ENCODE measurements at regions not wholly inside any gene's neighbourhood (a gene's known extent, or its start where the extent isn't known, plus 50 kb on each side); places are given as distances from the start of the nearest gene placed in this dataset.

GRCh38 chr12:115697340-115697739 lies 580.2 kb downstream of the MED13L start:
- H3K9me2 ChIP-seq (replicated peaks; ENCODE audit: low read depth, low read length), result no peaks in the 10 kb centered on the region
- H3K4me3 ChIP-seq (ENCODE audit: low read length, poor library complexity, severe bottlenecking), result no peak overlapping the region
- no peaks in the 10 kb centered on the region for H3K79me2 ChIP-seq (ENCODE audit: insufficient read depth, low read length)
- no peak overlapping the region for H3K9ac ChIP-seq (ENCODE audit: low read depth, low read length, poor library complexity, severe bottlenecking)
- no peaks in the 10 kb centered on the region for H3K9me3 ChIP-seq (ENCODE audit: insufficient read depth, low read depth, low read length)
- no peaks in the 10 kb centered on the region for H3K4me1 ChIP-seq (ENCODE audit: insufficient read depth, low read length, poor library complexity, severe bottlenecking)
- no peak overlapping the region for H3K4me2 ChIP-seq (ENCODE audit: low read depth, low read length, poor library complexity, severe bottlenecking)
- TF ChIP-seq EZH2phosphoT487 (IDR thresholded peaks at IDR 0.05; ENCODE audit: borderline replicate concordance) (no peak), CTCF (conservative IDR thresholded peaks at IDR 0.05; ENCODE audit: low read length) (no peak)
- H3F3A ChIP-seq (ENCODE audit: low read depth), result no peaks in the 10 kb centered on the region
- H2AFZ ChIP-seq (ENCODE audit: low read length), result no peak overlapping the region
- H3K27me3 ChIP-seq (ENCODE audit: insufficient read depth, low read length, poor library complexity, severe bottlenecking), result no peaks in the 10 kb centered on the region
- no peaks in the 10 kb centered on the region for H4K20me1 ChIP-seq (ENCODE audit: insufficient read depth, low read length, poor library complexity, severe bottlenecking)
- no peaks in the 10 kb centered on the region for H3K36me3 ChIP-seq (ENCODE audit: insufficient read depth, low read length)

- Histone ChIP-seq H3K9me2 (replicated peaks; ENCODE audit: low read depth, low read length) (no peaks in the 10 kb centered on the region), H3K4me2 (ENCODE audit: low read depth, low read length, poor library complexity, severe bottlenecking) (no peak overlapping the region), H3K4me1 (ENCODE audit: insufficient read depth, low read length, poor library complexity, severe bottlenecking) (no peaks in the 10 kb centered on the region), H3K4me3 (ENCODE audit: low read length, poor library complexity, severe bottlenecking) (no peak overlapping the region), H4K20me1 (ENCODE audit: insufficient read depth, low read length, poor library complexity, severe bottlenecking) (no peaks in the 10 kb centered on the region), H2AFZ (ENCODE audit: low read length) (no peak overlapping the region), H3K27me3 (ENCODE audit: insufficient read depth, low read length, poor library complexity, severe bottlenecking) (no peaks in the 10 kb centered on the region), H3K9ac (ENCODE audit: low read depth, low read length, poor library complexity, severe bottlenecking) (no peak overlapping the region), H3K79me2 (ENCODE audit: insufficient read depth, low read length) (no peaks in the 10 kb centered on the region), H3K9me3 (ENCODE audit: insufficient read depth, low read depth, low read length) (0 out of 2 replicates have a peak, but pooled peaks cover 2% of the 10 kb centered on the region), H3F3A (ENCODE audit: low read depth) (no peaks in the 10 kb centered on the region), H3K36me3 (ENCODE audit: insufficient read depth, low read length) (no peaks in the 10 kb centered on the region)
- no peak for TF ChIP-seq EZH2phosphoT487 (IDR thresholded peaks at IDR 0.05; ENCODE audit: borderline replicate concordance)
These were observed 582.9 kb downstream of the MED13L start for GRCh38 chr12:115694564-115694963.

GRCh38 chr12:115693970-115694369 lies 583.5 kb downstream of the MED13L start:
- no peaks in the 10 kb centered on the region for H3K27me3 ChIP-seq (ENCODE audit: insufficient read depth, low read length, poor library complexity, severe bottlenecking)
- no peaks in the 10 kb centered on the region for H3K79me2 ChIP-seq (ENCODE audit: insufficient read depth, low read length)
- no peak overlapping the region for H3K9ac ChIP-seq (ENCODE audit: low read depth, low read length, poor library complexity, severe bottlenecking)
- no peaks in the 10 kb centered on the region for H3F3A ChIP-seq (ENCODE audit: low read depth)
- H3K36me3 ChIP-seq (ENCODE audit: insufficient read depth, low read length), result no peaks in the 10 kb centered on the region
- H3K4me3 ChIP-seq (ENCODE audit: low read length, poor library complexity, severe bottlenecking), result no peak overlapping the region
- no peaks in the 10 kb centered on the region for H4K20me1 ChIP-seq (ENCODE audit: insufficient read depth, low read length, poor library complexity, severe bottlenecking)
- H3K4me1 ChIP-seq (ENCODE audit: insufficient read depth, low read length, poor library complexity, severe bottlenecking), result no peaks in the 10 kb centered on the region
- no peak overlapping the region for H2AFZ ChIP-seq (ENCODE audit: low read length)
- no peaks in the 10 kb centered on the region for H3K9me2 ChIP-seq (replicated peaks; ENCODE audit: low read depth, low read length)
- TF ChIP-seq EZH2phosphoT487 (IDR thresholded peaks at IDR 0.05; ENCODE audit: borderline replicate concordance), result no peak
- TF ChIP-seq CTCF (conservative IDR thresholded peaks at IDR 0.05; ENCODE audit: low read length), result no peak
- H3K9me3 ChIP-seq (ENCODE audit: insufficient read depth, low read depth, low read length), result 0 out of 2 replicates have a peak, but pooled peaks cover 2% of the 10 kb centered on the region
- no peak overlapping the region for H3K4me2 ChIP-seq (ENCODE audit: low read depth, low read length, poor library complexity, severe bottlenecking)

GRCh38 chr12:115691123-115691522 lies 586.4 kb downstream of the MED13L start:
- Histone ChIP-seq H3K79me2 (ENCODE audit: insufficient read depth, low read length) (no peaks in the 10 kb centered on the region), H3K36me3 (ENCODE audit: insufficient read depth, low read length) (no peaks in the 10 kb centered on the region), H4K20me1 (ENCODE audit: insufficient read depth, low read length, poor library complexity, severe bottlenecking) (no peaks in the 10 kb centered on the region), H3K9me3 (ENCODE audit: insufficient read depth, low read depth, low read length) (0 out of 2 replicates have a peak, but pooled peaks cover 2% of the 10 kb centered on the region), H3K4me1 (ENCODE audit: insufficient read depth, low read length, poor library complexity, severe bottlenecking) (no peaks in the 10 kb centered on the region), H3K9ac (ENCODE audit: low read depth, low read length, poor library complexity, severe bottlenecking) (no peak overlapping the region), H2AFZ (ENCODE audit: low read length) (no peak overlapping the region), H3K4me3 (ENCODE audit: low read length, poor library complexity, severe bottlenecking) (no peak overlapping the region), H3F3A (ENCODE audit: low read depth) (no peaks in the 10 kb centered on the region), H3K9me2 (replicated peaks; ENCODE audit: low read depth, low read length) (no peaks in the 10 kb centered on the region), H3K4me2 (ENCODE audit: low read depth, low read length, poor library complexity, severe bottlenecking) (no peak overlapping the region), H3K27me3 (ENCODE audit: insufficient read depth, low read length, poor library complexity, severe bottlenecking) (no peaks in the 10 kb centered on the region)
- TF ChIP-seq EZH2phosphoT487 (IDR thresholded peaks at IDR 0.05; ENCODE audit: borderline replicate concordance) (no peak), CTCF (conservative IDR thresholded peaks at IDR 0.05; ENCODE audit: low read length) (no peak)

All from Loucy (cell line).